Smooth muscle cell (in vitro differentiated cells): ENCODE measurements at regions not wholly inside any gene's neighbourhood (a gene's known extent, or its start where the extent isn't known, plus 50 kb on each side); places are given as distances from the start of the nearest gene placed in this dataset.
"Not testable (repeated sequence)": the region's sequence is repeated elsewhere in the genome, so short reads cannot be mapped to it uniquely, and the experiment has no call there.

Source experiments
- DNase-seq: peaks from one replicate; lab custom pipeline; 2025; ENCODE audit not compliant: unreplicated experiment; lab: John Stamatoyannopoulos, UW
- H2AFZ ChIP-seq: fragments of 200-600 bp; sonication (generic); 2 replicates; pipeline ENCODE4 v1.6.0; 2016; ENCODE audit warnings: antibody characterized with exemption, low read depth, mild to moderate bottlenecking
- H3F3A ChIP-seq: fragments of 200-600 bp; sonication (generic); 2 replicates; pipeline ENCODE4 v1.6.0; 2017; ENCODE audit warnings: antibody characterized with exemption, low read depth
- H3K27ac ChIP-seq: fragments of 200-600 bp; sonication (generic); 2 replicates; pipeline ENCODE4 v1.5.1; 2016; ENCODE audit warnings: low read depth, mild to moderate bottlenecking
- H3K27me3 ChIP-seq: fragments of 200-600 bp; sonication (generic); 2 replicates; pipeline ENCODE4 v1.6.1; 2016; ENCODE audit warnings: low read depth, mild to moderate bottlenecking
- H3K36me3 ChIP-seq: fragments of 200-600 bp; sonication (generic); 2 replicates; pipeline ENCODE4 v1.5.1; 2016; ENCODE audit warnings: low read depth
- H3K4me1 ChIP-seq: fragments of 200-600 bp; sonication (generic); 2 replicates; pipeline ENCODE4 v1.5.1; 2016; ENCODE audit warnings: low read depth
- H3K4me2 ChIP-seq: fragments of 200-600 bp; sonication (generic); 2 replicates; pipeline ENCODE4 v1.6.0; 2016; ENCODE audit warnings: mild to moderate bottlenecking
- H3K4me3 ChIP-seq: fragments of 200-600 bp; sonication (generic); 2 replicates; pipeline ENCODE4 v1.5.1; 2016; ENCODE audit warnings: mild to moderate bottlenecking
- H3K79me2 ChIP-seq: fragments of 200-600 bp; sonication (generic); 2 replicates; pipeline ENCODE4 v1.6.0; 2016; ENCODE audit warnings: low read depth, mild to moderate bottlenecking
- H3K9ac ChIP-seq: fragments of 200-600 bp; sonication (generic); 2 replicates; pipeline ENCODE4 v1.6.0; 2016; ENCODE audit warnings: low read depth
- H3K9me3 ChIP-seq: fragments of 200-600 bp; sonication (generic); replicated peaks from 2 replicates; pipeline ENCODE4 v1.5.1; 2016; ENCODE audit warnings: low read depth
- H4K20me1 ChIP-seq: fragments of 200-600 bp; sonication (generic); 2 replicates; pipeline ENCODE4 v1.6.0; 2016; ENCODE audit warnings: low read depth
- WGBS: methylation state at CpG from one replicate; pipeline ENCODE4 v1.1.7; 2016; ENCODE audit warnings: low lambda C conversion rate; 5-methylcytosine and 5-hydroxymethylcytosine counted together
- TF ChIP-seq, protein P1 (sequence below): fragments of 200-600 bp; sonication (generic); IDR thresholded peaks from 2 replicates; pipeline ENCODE4 v1.5.1; 2017; ENCODE audit warnings: borderline replicate concordance, mild to moderate bottlenecking, antibody characterized with exemption; ENCODE audit not compliant: insufficient read depth, poor library complexity, severe bottlenecking

DNA sequence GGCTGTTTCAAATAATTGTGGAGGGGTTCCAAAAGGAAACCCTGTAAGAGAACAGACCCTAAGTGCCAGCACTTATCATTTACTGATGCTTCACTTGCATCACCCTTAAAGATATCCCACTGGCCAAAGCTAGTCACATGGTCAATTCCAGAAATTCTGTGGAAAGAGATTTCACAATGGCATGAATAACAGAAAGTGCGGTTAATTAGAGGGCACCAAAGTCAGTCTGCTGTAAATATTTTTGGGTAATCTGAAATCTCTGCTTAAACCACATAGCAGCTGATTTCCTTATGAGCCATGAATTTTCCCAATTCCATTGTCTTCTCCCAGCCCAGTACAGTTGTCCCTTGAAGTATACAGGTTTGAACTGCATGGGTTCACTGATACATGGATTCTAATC, 346.1 kb downstream of the SI start:
- H3K27me3 ChIP-seq: no peaks in the 10 kb centered on the region
- H3K4me1 ChIP-seq: peaks cover 6% of the 10 kb centered on the region
- H4K20me1 ChIP-seq: no peaks in the 10 kb centered on the region
- TF ChIP-seq, protein P1, sequence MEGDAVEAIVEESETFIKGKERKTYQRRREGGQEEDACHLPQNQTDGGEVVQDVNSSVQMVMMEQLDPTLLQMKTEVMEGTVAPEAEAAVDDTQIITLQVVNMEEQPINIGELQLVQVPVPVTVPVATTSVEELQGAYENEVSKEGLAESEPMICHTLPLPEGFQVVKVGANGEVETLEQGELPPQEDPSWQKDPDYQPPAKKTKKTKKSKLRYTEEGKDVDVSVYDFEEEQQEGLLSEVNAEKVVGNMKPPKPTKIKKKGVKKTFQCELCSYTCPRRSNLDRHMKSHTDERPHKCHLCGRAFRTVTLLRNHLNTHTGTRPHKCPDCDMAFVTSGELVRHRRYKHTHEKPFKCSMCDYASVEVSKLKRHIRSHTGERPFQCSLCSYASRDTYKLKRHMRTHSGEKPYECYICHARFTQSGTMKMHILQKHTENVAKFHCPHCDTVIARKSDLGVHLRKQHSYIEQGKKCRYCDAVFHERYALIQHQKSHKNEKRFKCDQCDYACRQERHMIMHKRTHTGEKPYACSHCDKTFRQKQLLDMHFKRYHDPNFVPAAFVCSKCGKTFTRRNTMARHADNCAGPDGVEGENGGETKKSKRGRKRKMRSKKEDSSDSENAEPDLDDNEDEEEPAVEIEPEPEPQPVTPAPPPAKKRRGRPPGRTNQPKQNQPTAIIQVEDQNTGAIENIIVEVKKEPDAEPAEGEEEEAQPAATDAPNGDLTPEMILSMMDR: no peak
- H3K9ac ChIP-seq: no peak overlapping the region
- no peaks in the 10 kb centered on the region for H3K79me2 ChIP-seq
- H3K36me3 ChIP-seq: no peaks in the 10 kb centered on the region
- no peak overlapping the region for H3K4me3 ChIP-seq
- H3F3A ChIP-seq: no peaks in the 10 kb centered on the region
- peak overlapping the region; percentile 61 for H3K27ac ChIP-seq
- WGBS: 69% methylated on average over 1 of the region's 1 CpG
- no peak overlapping the region for H2AFZ ChIP-seq
- DNase-seq: no peak
- no peaks in the 10 kb centered on the region for H3K9me3 ChIP-seq
- H3K4me2 ChIP-seq: peak overlapping the region; percentile 65

DNA sequence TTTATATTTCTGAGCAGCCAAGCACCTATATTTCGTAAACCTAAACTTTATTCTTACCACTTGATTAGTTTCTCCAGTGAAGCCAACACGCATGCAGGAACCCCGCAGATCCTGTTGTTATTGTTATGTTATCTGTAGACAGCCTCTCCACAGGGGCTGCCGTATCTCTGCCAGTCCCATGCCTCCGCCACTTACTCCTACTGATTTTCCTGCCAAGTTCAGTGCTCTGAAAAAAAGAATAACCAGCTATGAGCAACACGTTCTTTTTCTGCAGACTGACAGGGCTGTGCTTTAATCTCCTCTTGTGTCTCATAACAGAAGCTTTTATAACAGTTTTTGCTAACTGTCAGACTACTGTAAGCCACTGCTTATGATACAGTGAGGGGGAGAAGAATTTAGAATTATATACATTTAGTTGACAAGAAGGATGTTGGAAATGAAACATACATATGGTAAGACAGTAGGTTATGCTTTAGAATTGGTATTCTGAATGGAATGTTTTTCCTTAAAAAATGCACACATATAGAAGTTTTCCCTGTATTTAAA, 347.4 kb downstream of the SI start:
- WGBS: 51% methylated on average over 6 of the region's 6 CpGs
- Histone ChIP-seq H3F3A (no peaks in the 10 kb centered on the region), H2AFZ (peak overlapping the region; percentile 71), H3K9me3 (no peaks in the 10 kb centered on the region), H3K4me3 (no peak overlapping the region), H4K20me1 (no peaks in the 10 kb centered on the region), H3K79me2 (no peaks in the 10 kb centered on the region), H3K9ac (no peak overlapping the region), H3K4me2 (peak overlapping the region; percentile 65), H3K27ac (peak overlapping the region; percentile 61), H3K4me1 (peaks cover 6% of the 10 kb centered on the region), H3K27me3 (no peaks in the 10 kb centered on the region), H3K36me3 (no peaks in the 10 kb centered on the region)
- DNase-seq: no peak
- TF ChIP-seq, protein P1: no peak

GRCh38 chr3:164723396-164723795, 354.9 kb downstream of the SI start:
- TF ChIP-seq, protein P1: no peak
- Histone ChIP-seq H3K36me3 (no peaks in the 10 kb centered on the region), H2AFZ (no peak overlapping the region), H3K9me3 (no peaks in the 10 kb centered on the region), H3K27ac (no peak overlapping the region), H3K27me3 (no peaks in the 10 kb centered on the region), H3K79me2 (no peaks in the 10 kb centered on the region), H3K9ac (no peak overlapping the region), H3K4me3 (no peak overlapping the region), H4K20me1 (no peaks in the 10 kb centered on the region), H3K4me1 (no peaks in the 10 kb centered on the region), H3F3A (no peaks in the 10 kb centered on the region), H3K4me2 (no peak overlapping the region)
- DNase-seq: no peak
- 48% methylated on average over 4 of the region's 4 CpGs for WGBS

- H3K27ac ChIP-seq, H3K9me3 ChIP-seq, H2AFZ ChIP-seq, H3K36me3 ChIP-seq, H3K79me2 ChIP-seq, H3K27me3 ChIP-seq, H4K20me1 ChIP-seq, H3K9ac ChIP-seq, H3K4me2 ChIP-seq, H3F3A ChIP-seq, H3K4me1 ChIP-seq, DNase-seq, H3K4me3 ChIP-seq: not testable (repeated sequence)
- 82% methylated on average over 13 of the region's 13 CpGs for WGBS
Measured at GRCh38 chr3:164702808-164703207, 375.5 kb downstream of the SI start.
